CD4-positive, alpha-beta memory T cell (primary cell): ENCODE measurements at regions not wholly inside any gene's neighbourhood (a gene's known extent, or its start where the extent isn't known, plus 50 kb on each side); places are given as distances from the start of the nearest gene placed in this dataset.
A peak's percentile ranks its signal among the peaks of the same experiment; 100 is the strongest.

Experiments
- CTCF ChIA-PET: fragments of 350-600 bp; sonication (Branson Sonifier 250); formaldehyde crosslinking; loops from one replicate; lab custom pipeline; 2021; ENCODE audit warnings: inconsistent platforms; ENCODE audit not compliant: partially characterized antibody; lab: Charles Lee
- POLR2A ChIA-PET: fragments of 350-600 bp; sonication (Branson Sonifier 250); formaldehyde crosslinking; loops from one replicate; lab custom pipeline; 2021; ENCODE audit not compliant: partially characterized antibody; lab: Charles Lee
- DNase-seq, 5 donors: peaks; one replicate each; pipeline versions ENCODE4 v3.0.0 to v3.0.0-alpha.2; 2020 to 2022; ENCODE audit warnings: mixed read lengths in 1 of 5
- H3K27ac ChIP-seq: one replicate; pipeline ENCODE4 v1.7.0; 2013; ENCODE audit warnings: low read depth, low read length
- H3K27me3 ChIP-seq: 2 replicates; pipeline ENCODE4 v1.7.0; 2013; ENCODE audit warnings: mild to moderate bottlenecking, low read length, moderate library complexity; ENCODE audit not compliant: insufficient read depth
- H3K36me3 ChIP-seq: 2 replicates; pipeline ENCODE4 v1.7.0; 2013; ENCODE audit warnings: mild to moderate bottlenecking, low read length, moderate library complexity; ENCODE audit not compliant: insufficient read depth
- H3K4me1 ChIP-seq: 2 replicates; pipeline ENCODE4 v1.7.0; 2013; ENCODE audit warnings: mild to moderate bottlenecking, low read length, moderate library complexity; ENCODE audit not compliant: insufficient read depth
- H3K4me3 ChIP-seq, 2 donors: one replicate each; pipeline ENCODE4 v1.7.0; 2013; ENCODE audit warnings: low read length in 2 of 2, mild to moderate bottlenecking in 1 of 2
- H3K9me3 ChIP-seq, 2 donors: one replicate each; pipeline ENCODE4 v1.7.0; 2013; ENCODE audit warnings: low read length in 2 of 2, control low read depth in 1 of 2; ENCODE audit not compliant: control insufficient read depth in 1 of 2
- H3K27ac Mint-ChIP-seq, 7 donors: one replicate each; pipeline ENCODE4 v1.8.0; 2020 to 2021; ENCODE audit warnings: mixed read lengths in 7 of 7, mild to moderate bottlenecking in 6 of 7, inconsistent platforms in 3 of 7, moderate library complexity in 3 of 7
- H3K27me3 Mint-ChIP-seq, 2 donors: one replicate each; pipeline ENCODE4 v1.8.0; 2020 to 2021; ENCODE audit warnings: mixed read lengths in 2 of 2
- H3K36me3 Mint-ChIP-seq, 2 donors: one replicate each; pipeline ENCODE4 v1.8.0; 2020 to 2021; ENCODE audit warnings: mixed read lengths in 2 of 2, inconsistent platforms in 1 of 2, mild to moderate bottlenecking in 1 of 2
- H3K4me1 Mint-ChIP-seq, 4 donors: one replicate each; pipeline ENCODE4 v1.8.0; 2020 to 2021; ENCODE audit warnings: mixed read lengths in 4 of 4, mild to moderate bottlenecking in 1 of 4
- H3K4me3 Mint-ChIP-seq, 8 donors: one replicate each; pipeline ENCODE4 v1.8.0; 2020 to 2021; ENCODE audit warnings: mixed read lengths in 8 of 8, mild to moderate bottlenecking in 7 of 8, moderate library complexity in 6 of 8, inconsistent platforms in 3 of 8
- H3K9me3 Mint-ChIP-seq, 8 donors: one replicate each; pipeline ENCODE4 v1.8.0; 2020 to 2021; ENCODE audit warnings: mixed read lengths in 8 of 8, mild to moderate bottlenecking in 5 of 8, inconsistent platforms in 3 of 8, moderate library complexity in 1 of 8
- intact Hi-C: fragments of 100-400 bp; cut with micrococcal nuclease; formaldehyde crosslinking; loops from one replicate; pipeline ENCODE4 v1.15.1; 2023

GRCh38 chr13:67844574-67844973 lies 614.4 kb upstream of the PCDH9 start:
- Histone ChIP-seq H3K27me3 (no peaks in the 10 kb centered on the region), H3K27ac (no peak overlapping the region), H3K4me3 (no peak overlapping the region), H3K4me1 (no peaks in the 10 kb centered on the region), H3K36me3 (no peaks in the 10 kb centered on the region), H3K9me3 (peaks cover 0 to 5% of the 10 kb centered on the region in 2 donors)
- no peaks in the 10 kb centered on the region for H3K36me3 Mint-ChIP-seq
- no peaks in the 10 kb centered on the region for H3K4me1 Mint-ChIP-seq
- intact Hi-C loops, result no loop called here
- peaks cover 3 to 22% (median 12%) of the 10 kb centered on the region in 8 donors for H3K9me3 Mint-ChIP-seq
- no peak overlapping the region for H3K27ac Mint-ChIP-seq
- ChIA-PET POLR2A (no interaction called here), CTCF (no interaction called here)
- no peak overlapping the region for H3K4me3 Mint-ChIP-seq
- no peak for DNase-seq
- H3K27me3 Mint-ChIP-seq, result no peaks in the 10 kb centered on the region

GRCh38 chr13:67841071-67841470 lies 610.9 kb upstream of the PCDH9 start:
- H3K27ac ChIP-seq, result no peak overlapping the region
- intact Hi-C loops, result no loop called here
- H3K4me3 Mint-ChIP-seq, result no peak overlapping the region
- no peaks in the 10 kb centered on the region for H3K36me3 Mint-ChIP-seq
- peaks cover 0 to 5% of the 10 kb centered on the region in 2 donors for H3K9me3 ChIP-seq
- DNase-seq, result no peak
- H3K27me3 Mint-ChIP-seq, result no peaks in the 10 kb centered on the region
- H3K9me3 Mint-ChIP-seq, result peaks cover 3 to 16% (median 13%) of the 10 kb centered on the region in 8 donors
- H3K27me3 ChIP-seq, result no peaks in the 10 kb centered on the region
- H3K36me3 ChIP-seq, result no peaks in the 10 kb centered on the region
- H3K4me3 ChIP-seq, result no peak overlapping the region
- ChIA-PET POLR2A (no interaction called here), CTCF (no interaction called here)
- peak overlapping the region in 1 of 7 donors; percentile 35 for H3K27ac Mint-ChIP-seq
- H3K4me1 Mint-ChIP-seq, result no peaks in the 10 kb centered on the region
- no peaks in the 10 kb centered on the region for H3K4me1 ChIP-seq

GRCh38 chr13:67833564-67833963 lies 603.4 kb upstream of the PCDH9 start:
- Mint-ChIP-seq H3K36me3 (no peaks in the 10 kb centered on the region), H3K4me1 (no peaks in the 10 kb centered on the region), H3K27ac (no peak overlapping the region), H3K4me3 (no peak overlapping the region), H3K9me3 (peaks cover 0 to 13% (median 6%) of the 10 kb centered on the region in 8 donors), H3K27me3 (no peaks in the 10 kb centered on the region)
- Histone ChIP-seq H3K27ac (no peak overlapping the region), H3K36me3 (no peaks in the 10 kb centered on the region), H3K9me3 (no peaks in the 10 kb centered on the region), H3K4me3 (no peak overlapping the region), H3K27me3 (no peaks in the 10 kb centered on the region), H3K4me1 (no peaks in the 10 kb centered on the region)
- no peak for DNase-seq
- intact Hi-C loops, result no loop called here
- POLR2A ChIA-PET, result no interaction called here
- CTCF ChIA-PET, result no interaction called here

GRCh38 chr13:67829641-67830040 lies 599.5 kb upstream of the PCDH9 start:
- H3K27me3 Mint-ChIP-seq, result no peaks in the 10 kb centered on the region
- Histone ChIP-seq H3K27me3 (no peaks in the 10 kb centered on the region), H3K4me3 (no peak overlapping the region), H3K4me1 (no peaks in the 10 kb centered on the region), H3K27ac (no peak overlapping the region), H3K9me3 (no peaks in the 10 kb centered on the region), H3K36me3 (no peaks in the 10 kb centered on the region)
- H3K9me3 Mint-ChIP-seq, result peaks cover 2 to 19% (median 15%) of the 10 kb centered on the region in 8 donors
- no peaks in the 10 kb centered on the region for H3K4me1 Mint-ChIP-seq
- intact Hi-C loops, result no loop called here
- POLR2A ChIA-PET, result no interaction called here
- no peak overlapping the region for H3K4me3 Mint-ChIP-seq
- DNase-seq, result no peak
- CTCF ChIA-PET, result no interaction called here
- no peak overlapping the region for H3K27ac Mint-ChIP-seq
- no peaks in the 10 kb centered on the region for H3K36me3 Mint-ChIP-seq

- Mint-ChIP-seq H3K27me3 (no peaks in the 10 kb centered on the region), H3K27ac (peak overlapping the region in 1 of 7 donors; percentile 1), H3K4me1 (no peaks in the 10 kb centered on the region), H3K9me3 (peaks cover 4 to 19% (median 15%) of the 10 kb centered on the region in 8 donors), H3K4me3 (no peak overlapping the region), H3K36me3 (no peaks in the 10 kb centered on the region)
- Histone ChIP-seq H3K27ac (no peak overlapping the region), H3K4me3 (no peak overlapping the region), H3K4me1 (no peaks in the 10 kb centered on the region), H3K36me3 (no peaks in the 10 kb centered on the region), H3K9me3 (no peaks in the 10 kb centered on the region), H3K27me3 (no peaks in the 10 kb centered on the region)
- POLR2A ChIA-PET, result no interaction called here
- no peak for DNase-seq
- CTCF ChIA-PET, result no interaction called here
- intact Hi-C loops, result no loop called here
Measured at GRCh38 chr13:67827992-67828391, 597.9 kb upstream of the PCDH9 start.

GRCh38 chr13:67821606-67822005 lies 591.5 kb upstream of the PCDH9 start:
- Histone ChIP-seq H3K27ac (no peak overlapping the region), H3K36me3 (no peaks in the 10 kb centered on the region), H3K27me3 (no peaks in the 10 kb centered on the region), H3K9me3 (no peaks in the 10 kb centered on the region), H3K4me1 (no peaks in the 10 kb centered on the region), H3K4me3 (no peak overlapping the region)
- ChIA-PET CTCF (no interaction called here), POLR2A (no interaction called here)
- Mint-ChIP-seq H3K4me1 (no peaks in the 10 kb centered on the region), H3K36me3 (no peaks in the 10 kb centered on the region), H3K27me3 (no peaks in the 10 kb centered on the region), H3K4me3 (no peak overlapping the region), H3K27ac (no peak overlapping the region), H3K9me3 (peaks cover 0 to 5% (median 2%) of the 10 kb centered on the region in 8 donors)
- intact Hi-C loops, result no loop called here
- no peak for DNase-seq

- POLR2A ChIA-PET, result no interaction called here
- H3K9me3 Mint-ChIP-seq, result peaks cover 0 to 26% (median 9%) of the 10 kb centered on the region in 8 donors
- Histone ChIP-seq H3K27ac (no peak overlapping the region), H3K27me3 (no peaks in the 10 kb centered on the region), H3K36me3 (no peaks in the 10 kb centered on the region), H3K9me3 (no peaks in the 10 kb centered on the region), H3K4me1 (no peaks in the 10 kb centered on the region), H3K4me3 (no peak overlapping the region)
- intact Hi-C loops, result no loop called here
- H3K4me1 Mint-ChIP-seq, result no peaks in the 10 kb centered on the region
- CTCF ChIA-PET, result interaction anchor here (1.0 kb wide), 1 partner anchor 18 kb away, joined by 3 read pairs; no protein-coding TSS in a partner anchor
- H3K27ac Mint-ChIP-seq, result no peak overlapping the region
- no peak for DNase-seq
- no peaks in the 10 kb centered on the region for H3K27me3 Mint-ChIP-seq
- H3K36me3 Mint-ChIP-seq, result no peaks in the 10 kb centered on the region
- H3K4me3 Mint-ChIP-seq, result no peak overlapping the region
Measured at GRCh38 chr13:67806796-67807195, 576.7 kb upstream of the PCDH9 start.

- no peak overlapping the region for H3K27ac Mint-ChIP-seq
- Histone ChIP-seq H3K9me3 (no peaks in the 10 kb centered on the region), H3K36me3 (no peaks in the 10 kb centered on the region), H3K4me3 (no peak overlapping the region), H3K27me3 (no peaks in the 10 kb centered on the region), H3K4me1 (no peaks in the 10 kb centered on the region), H3K27ac (no peak overlapping the region)
- no peaks in the 10 kb centered on the region for H3K36me3 Mint-ChIP-seq
- H3K4me3 Mint-ChIP-seq, result no peak overlapping the region
- ChIA-PET CTCF (no interaction called here), POLR2A (no interaction called here)
- H3K9me3 Mint-ChIP-seq, result peaks cover 4 to 22% (median 8%) of the 10 kb centered on the region in 8 donors
- intact Hi-C loops, result no loop called here
- DNase-seq, result no peak
- H3K27me3 Mint-ChIP-seq, result no peaks in the 10 kb centered on the region
- no peaks in the 10 kb centered on the region for H3K4me1 Mint-ChIP-seq
Measured at GRCh38 chr13:67803118-67803517, 573.0 kb upstream of the PCDH9 start.
